ENCODE measurements at regions not wholly inside any gene's neighbourhood (a gene's known extent, or its start where the extent isn't known, plus 50 kb on each side); places are given as distances from the start of the nearest gene placed in this dataset.
A peak's percentile ranks its signal among the peaks of the same experiment; 100 is the strongest.

GRCh38 chr17:27396045-27396444, 60.2 kb upstream of the KSR1 start:
- DNase-seq: no peak

- DNase-seq: peak; percentile 65
Measured at GRCh38 chr17:27396941-27397340, 59.3 kb upstream of the KSR1 start.

- DNase-seq: no peak
Measured at GRCh38 chr17:27398691-27399090, 57.6 kb upstream of the KSR1 start.

GRCh38 chr17:27400991-27401390, 55.3 kb upstream of the KSR1 start:
- DNase-seq: no peak

- no peak for DNase-seq
Measured at GRCh38 chr17:27402943-27403342, 53.3 kb upstream of the KSR1 start.

GRCh38 chr17:27403480-27404005, 52.7 kb upstream of the KSR1 start:
- DNase-seq: no peak

GRCh38 chr17:27404676-27405075, 51.6 kb upstream of the KSR1 start:
- no peak for DNase-seq
